CD14-positive monocyte (primary cell): ENCODE measurements at regions not wholly inside any gene's neighbourhood (a gene's known extent, or its start where the extent isn't known, plus 50 kb on each side); places are given as distances from the start of the nearest gene placed in this dataset.

Experiments
- DNase-seq, 3 donors: peaks; one replicate each; pipeline ENCODE4 v3.0.0-alpha.2; 2011 to 2022
- H2AFZ ChIP-seq: 2 replicates; pipeline ENCODE4 v1.6.0; 2012; ENCODE audit warnings: mild to moderate bottlenecking, low read depth, low read length, inconsistent platforms; ENCODE audit not compliant: insufficient read depth, poor library complexity, severe bottlenecking
- H3K27ac ChIP-seq, 2 donors: 1 replicate in 1 of 2; 2 replicates in 1 of 2; pipeline ENCODE4 v1.5.1; 2012 to 2013; ENCODE audit warnings: low read length in 2 of 2, control low read depth in 1 of 2, inconsistent platforms in 1 of 2, low read depth in 1 of 2, mild to moderate bottlenecking in 1 of 2
- H3K27me3 ChIP-seq, 2 donors: one replicate each; pipeline versions ENCODE4 v1.6.0 to v1.6.1; 2011 to 2013; ENCODE audit warnings: low read length in 2 of 2; ENCODE audit not compliant: control insufficient read depth in 2 of 2, insufficient read depth in 2 of 2
- H3K36me3 ChIP-seq, 2 donors: replicated peaks in 1 of 2; 1 replicate in 1 of 2; 2 replicates in 1 of 2; pipeline versions ENCODE4 v1.5.1 to v1.6.1; 2012 to 2013; ENCODE audit warnings: low read length in 2 of 2, control low read depth in 1 of 2, inconsistent platforms in 1 of 2, mild to moderate bottlenecking in 1 of 2; ENCODE audit not compliant: insufficient read depth in 2 of 2, control insufficient read depth in 1 of 2
- H3K4me1 ChIP-seq, 2 donors: 1 replicate in 1 of 2; 2 replicates in 1 of 2; pipeline versions ENCODE4 v1.5.1 to v1.6.1; 2012 to 2013; ENCODE audit warnings: low read length in 2 of 2, control low read depth in 1 of 2, inconsistent platforms in 1 of 2, mild to moderate bottlenecking in 1 of 2, moderate library complexity in 1 of 2; ENCODE audit not compliant: insufficient read depth in 2 of 2, control insufficient read depth in 1 of 2
- H3K4me2 ChIP-seq: replicated peaks from 2 replicates; pipeline ENCODE3; 2012; ENCODE audit warnings: low read length, moderate library complexity, mild to moderate bottlenecking; ENCODE audit not compliant: poor library complexity, severe bottlenecking; ENCODE audit errors: extremely low read depth
- H3K4me3 ChIP-seq, 3 experiments: fragments of 200-600 bp in 1 of 3; sonication (generic) in 1 of 3; replicated peaks in 1 of 3; 1 replicate in 2 of 3; 2 replicates in 1 of 3; pipeline ENCODE4 v1.5.1; 2011 to 2013; ENCODE audit warnings: low read length in 3 of 3, mild to moderate bottlenecking in 3 of 3, control low read depth in 2 of 3, low read depth in 2 of 3, inconsistent platforms in 1 of 3, moderate library complexity in 1 of 3
- H3K79me2 ChIP-seq: 2 replicates; pipeline ENCODE4 v1.6.0; 2012; ENCODE audit warnings: mild to moderate bottlenecking, control low read depth, inconsistent platforms, low read length, moderate library complexity; ENCODE audit not compliant: insufficient read depth
- H3K9ac ChIP-seq: 2 replicates; pipeline ENCODE4 v1.6.0; 2017; ENCODE audit warnings: low read length, mild to moderate bottlenecking; ENCODE audit not compliant: insufficient read depth, poor library complexity, severe bottlenecking
- H3K9me3 ChIP-seq, 2 donors: replicated peaks in 1 of 2; 1 replicate in 1 of 2; 2 replicates in 1 of 2; pipeline versions ENCODE4 v1.5.1 to v1.6.1; 2012 to 2013; ENCODE audit warnings: low read length in 2 of 2, control low read depth in 1 of 2; ENCODE audit not compliant: control insufficient read depth in 1 of 2, insufficient read depth in 1 of 2
- H4K20me1 ChIP-seq: 2 replicates; pipeline ENCODE4 v1.6.0; 2012; ENCODE audit warnings: mild to moderate bottlenecking, low read length, control low read depth, moderate library complexity; ENCODE audit not compliant: insufficient read depth
- H3K27ac Mint-ChIP-seq, 7 donors: one replicate each; pipeline ENCODE4 v1.8.0; 2020; ENCODE audit warnings: mild to moderate bottlenecking in 7 of 7, mixed read lengths in 7 of 7, moderate library complexity in 6 of 7, inconsistent platforms in 2 of 7
- H3K27me3 Mint-ChIP-seq, 3 donors: one replicate each; pipeline ENCODE4 v1.8.0; 2021 to 2022; ENCODE audit warnings: low read depth in 3 of 3, mild to moderate bottlenecking in 3 of 3, mixed read lengths in 3 of 3, moderate library complexity in 3 of 3, inconsistent platforms in 1 of 3
- H3K36me3 Mint-ChIP-seq, 2 donors: one replicate each; pipeline ENCODE4 v1.8.0; 2020; ENCODE audit warnings: mixed read lengths in 2 of 2, inconsistent platforms in 1 of 2, mild to moderate bottlenecking in 1 of 2
- H3K4me1 Mint-ChIP-seq: one replicate; pipeline ENCODE4 v1.8.0; 2020; ENCODE audit warnings: mild to moderate bottlenecking, mixed read lengths
- H3K4me3 Mint-ChIP-seq, 2 donors: one replicate each; pipeline ENCODE4 v1.8.0; 2020; ENCODE audit warnings: mild to moderate bottlenecking in 2 of 2, mixed read lengths in 2 of 2, moderate library complexity in 1 of 2
- H3K9me3 Mint-ChIP-seq, 7 donors: one replicate each; pipeline ENCODE4 v1.8.0; 2020 to 2022; ENCODE audit warnings: mixed read lengths in 7 of 7, mild to moderate bottlenecking in 6 of 7, moderate library complexity in 6 of 7, inconsistent platforms in 2 of 7
- CTCF ChIP-seq: fragments of 200-600 bp; IDR thresholded peaks from one replicate; pipeline ENCODE4 v1.8.0; 2022; ENCODE audit warnings: antibody characterized with exemption, mild to moderate bottlenecking
- WGBS: methylation state at CpG from one replicate; pipeline ENCODE4 v1.1.5; 2013; ENCODE audit warnings: missing lambda C conversion rate; ENCODE audit not compliant: insufficient coverage; 5-methylcytosine and 5-hydroxymethylcytosine counted together
- intact Hi-C, 2 donors: fragments of 100-400 bp; cut with micrococcal nuclease; formaldehyde crosslinking; loops; one replicate each; pipeline versions ENCODE4 v1.15.0 to v1.15.1; 2023

GRCh38 chr14:97554597-97554996 lies 757.4 kb downstream of the VRK1 start:
- Histone ChIP-seq H3K27ac (no peak overlapping the region), H3K27me3 (no peaks in the 10 kb centered on the region), H3K36me3 (no peaks in the 10 kb centered on the region), H3K4me3 (no peak overlapping the region), H3K9me3 (no peaks in the 10 kb centered on the region), H3K79me2 (no peaks in the 10 kb centered on the region), H2AFZ (no peak overlapping the region), H3K4me2 (no peak overlapping the region), H3K9ac (no peak overlapping the region), H4K20me1 (no peaks in the 10 kb centered on the region), H3K4me1 (no peaks in the 10 kb centered on the region)
- Mint-ChIP-seq H3K27ac (no peak overlapping the region), H3K4me3 (no peak overlapping the region), H3K9me3 (peaks cover 0 to 4% (median 0%) of the 10 kb centered on the region in 7 donors), H3K4me1 (no peaks in the 10 kb centered on the region), H3K36me3 (no peaks in the 10 kb centered on the region), H3K27me3 (peaks cover 0 to 6% (median 3%) of the 10 kb centered on the region in 3 donors)
- no peak for TF ChIP-seq CTCF
- no peak for DNase-seq
- intact Hi-C loops, result no loop called here
- no CpG with 5 or more reads among the region's 4 CpGs for WGBS

GRCh38 chr14:97564334-97564733 lies 767.2 kb downstream of the VRK1 start:
- Mint-ChIP-seq H3K27me3 (peaks cover 0 to 4% (median 2%) of the 10 kb centered on the region in 3 donors), H3K9me3 (peaks cover 3 to 15% (median 8%) of the 10 kb centered on the region in 7 donors), H3K4me1 (no peaks in the 10 kb centered on the region), H3K27ac (no peak overlapping the region), H3K4me3 (no peak overlapping the region), H3K36me3 (no peaks in the 10 kb centered on the region)
- Histone ChIP-seq H3K4me1 (no peaks in the 10 kb centered on the region), H3K27ac (no peak overlapping the region), H3K27me3 (no peaks in the 10 kb centered on the region), H2AFZ (no peak overlapping the region), H3K79me2 (no peaks in the 10 kb centered on the region), H4K20me1 (no peaks in the 10 kb centered on the region), H3K4me3 (no peak overlapping the region), H3K9me3 (peaks cover 0 to 10% of the 10 kb centered on the region in 2 donors), H3K36me3 (no peaks in the 10 kb centered on the region), H3K9ac (no peak overlapping the region), H3K4me2 (no peak overlapping the region)
- no peak for DNase-seq
- TF ChIP-seq CTCF, result no peak
- intact Hi-C loops, result no loop called here
- 80% methylated on average over 3 of the region's 3 CpGs for WGBS
